GM12872 (cell line): ENCODE measurements at regions not wholly inside any gene's neighbourhood (a gene's known extent, or its start where the extent isn't known, plus 50 kb on each side); places are given as distances from the start of the nearest gene placed in this dataset.

Experiments used
- TF ChIP-seq, protein P1 (sequence below): IDR thresholded peaks from 3 replicates; pipeline ENCODE4 v1.5.1; 2011; ENCODE audit warnings: low read depth, mild to moderate bottlenecking, low read length, moderate library complexity; ENCODE audit not compliant: insufficient read depth

- TF ChIP-seq, protein P1, sequence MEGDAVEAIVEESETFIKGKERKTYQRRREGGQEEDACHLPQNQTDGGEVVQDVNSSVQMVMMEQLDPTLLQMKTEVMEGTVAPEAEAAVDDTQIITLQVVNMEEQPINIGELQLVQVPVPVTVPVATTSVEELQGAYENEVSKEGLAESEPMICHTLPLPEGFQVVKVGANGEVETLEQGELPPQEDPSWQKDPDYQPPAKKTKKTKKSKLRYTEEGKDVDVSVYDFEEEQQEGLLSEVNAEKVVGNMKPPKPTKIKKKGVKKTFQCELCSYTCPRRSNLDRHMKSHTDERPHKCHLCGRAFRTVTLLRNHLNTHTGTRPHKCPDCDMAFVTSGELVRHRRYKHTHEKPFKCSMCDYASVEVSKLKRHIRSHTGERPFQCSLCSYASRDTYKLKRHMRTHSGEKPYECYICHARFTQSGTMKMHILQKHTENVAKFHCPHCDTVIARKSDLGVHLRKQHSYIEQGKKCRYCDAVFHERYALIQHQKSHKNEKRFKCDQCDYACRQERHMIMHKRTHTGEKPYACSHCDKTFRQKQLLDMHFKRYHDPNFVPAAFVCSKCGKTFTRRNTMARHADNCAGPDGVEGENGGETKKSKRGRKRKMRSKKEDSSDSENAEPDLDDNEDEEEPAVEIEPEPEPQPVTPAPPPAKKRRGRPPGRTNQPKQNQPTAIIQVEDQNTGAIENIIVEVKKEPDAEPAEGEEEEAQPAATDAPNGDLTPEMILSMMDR: no peak
Measured at GRCh38 chr2:223420048-223420447, 182.1 kb downstream of the SCG2 start.

GRCh38 chr2:223431479-223431878 lies 170.7 kb downstream of the SCG2 start:
- TF ChIP-seq, protein P1: no peak

DNA sequence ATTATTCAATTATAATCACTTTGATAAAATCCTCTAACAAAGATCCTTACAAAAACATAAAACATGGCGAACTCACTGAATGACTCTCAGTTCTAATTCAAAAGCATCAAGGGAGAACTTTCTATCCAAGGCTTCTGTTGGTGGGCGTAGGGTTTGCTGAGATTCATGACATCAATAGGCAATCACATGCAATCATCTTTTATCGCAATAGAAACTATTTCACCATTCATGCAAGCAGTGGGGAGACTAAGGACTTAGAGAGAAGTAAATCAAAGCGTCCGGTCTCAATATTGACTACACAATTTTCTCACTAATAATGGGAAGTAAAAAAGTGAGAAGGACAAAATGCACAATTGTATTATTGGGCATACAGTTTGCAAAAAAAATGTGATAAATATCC lies 168.7 kb downstream of the SCG2 start:
- TF ChIP-seq, protein P1: no peak

- TF ChIP-seq, protein P1: no peak
Measured at GRCh38 chr2:223437788-223438187, 164.4 kb downstream of the SCG2 start.

GRCh38 chr2:223439184-223439583 lies 163.0 kb downstream of the SCG2 start:
- TF ChIP-seq, protein P1: no peak

- TF ChIP-seq, protein P1: no peak
Measured at GRCh38 chr2:223439786-223440185, 162.4 kb downstream of the SCG2 start.

DNA sequence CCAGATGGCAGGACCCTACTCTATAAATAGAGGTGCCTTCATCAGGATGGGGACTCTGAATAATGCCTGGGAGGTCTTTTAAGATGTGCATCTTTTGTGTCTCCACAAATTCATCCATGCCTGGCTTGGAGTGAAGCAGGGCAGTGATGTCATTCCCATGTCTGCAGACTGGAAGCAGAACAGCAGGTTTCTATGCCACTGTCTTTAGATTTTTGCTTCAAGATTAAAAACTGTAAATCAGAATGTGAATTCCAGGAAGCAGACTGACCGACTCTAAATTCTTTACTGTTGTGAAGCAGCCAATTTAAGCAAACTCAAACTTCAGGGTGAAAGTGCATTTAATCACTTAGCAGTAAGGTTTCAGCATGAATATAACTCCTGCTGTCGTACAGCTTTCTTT lies 159.3 kb downstream of the SCG2 start:
- TF ChIP-seq, protein P1: no peak

- TF ChIP-seq, protein P1: no peak
Measured at GRCh38 chr2:223450246-223450645, 151.9 kb downstream of the SCG2 start.
